ENCODE measurements at regions not wholly inside any gene's neighbourhood (a gene's known extent, or its start where the extent isn't known, plus 50 kb on each side); places are given as distances from the start of the nearest gene placed in this dataset.

DNA sequence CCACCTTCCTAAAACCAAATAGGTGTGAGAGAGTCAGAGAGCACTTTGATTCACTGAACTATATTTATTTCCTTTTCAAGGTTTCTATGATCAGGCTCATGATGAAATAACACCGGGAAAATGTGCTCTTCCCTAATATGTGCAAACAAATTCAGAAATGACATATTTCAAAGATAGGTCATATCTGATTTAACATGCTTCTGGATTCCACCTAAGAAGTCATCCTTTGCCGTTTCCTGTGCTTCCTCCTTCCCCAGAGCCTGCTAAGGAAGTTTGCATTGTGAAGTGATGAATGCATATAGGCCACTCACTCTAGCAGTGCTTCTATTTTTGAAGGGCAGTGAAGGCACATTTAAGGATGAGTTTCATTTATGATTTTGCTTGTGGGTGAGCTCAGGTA is 327.6 kb downstream of the TDRD15 start:
- no peak for DNase-seq

DNA sequence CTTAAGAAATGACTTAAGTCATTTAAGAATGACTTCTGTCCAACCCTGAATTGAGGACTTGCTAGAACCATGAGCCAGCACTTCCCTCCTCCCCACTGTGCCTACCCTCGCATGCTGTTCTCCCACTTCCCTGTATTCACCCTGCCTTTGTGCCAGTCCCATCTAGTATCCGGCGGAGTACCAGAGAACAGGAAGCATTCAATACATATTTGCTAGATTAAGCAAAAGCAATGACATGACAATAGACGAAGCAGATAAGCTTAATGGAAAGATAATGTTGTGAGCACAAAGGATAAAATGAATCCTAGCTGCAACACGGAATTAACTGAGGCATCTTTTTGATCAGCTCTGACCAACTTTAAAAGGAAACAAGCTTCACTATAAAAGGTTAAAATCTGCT is 328.5 kb downstream of the TDRD15 start:
- DNase-seq = no peak

DNA sequence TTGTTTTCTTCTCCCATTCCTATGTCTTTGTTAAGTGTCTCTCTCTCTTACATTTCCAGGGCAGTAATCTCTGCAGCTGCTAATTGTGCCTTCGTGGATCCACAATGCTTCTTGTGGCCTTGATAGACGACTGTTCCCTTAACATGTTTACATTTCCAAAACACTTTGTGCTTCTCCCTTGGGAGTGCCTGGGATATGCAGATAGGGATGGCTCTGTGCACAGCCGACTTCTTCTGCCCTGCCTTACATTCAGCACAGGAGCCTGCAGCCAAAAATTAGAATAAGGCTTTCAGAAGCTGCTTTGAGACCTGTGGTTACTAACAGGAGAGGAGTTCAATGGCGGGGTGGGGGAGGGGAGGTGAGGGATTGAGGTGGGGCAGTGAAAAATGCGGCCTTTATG is 328.9 kb downstream of the TDRD15 start:
- no peak for DNase-seq

DNA sequence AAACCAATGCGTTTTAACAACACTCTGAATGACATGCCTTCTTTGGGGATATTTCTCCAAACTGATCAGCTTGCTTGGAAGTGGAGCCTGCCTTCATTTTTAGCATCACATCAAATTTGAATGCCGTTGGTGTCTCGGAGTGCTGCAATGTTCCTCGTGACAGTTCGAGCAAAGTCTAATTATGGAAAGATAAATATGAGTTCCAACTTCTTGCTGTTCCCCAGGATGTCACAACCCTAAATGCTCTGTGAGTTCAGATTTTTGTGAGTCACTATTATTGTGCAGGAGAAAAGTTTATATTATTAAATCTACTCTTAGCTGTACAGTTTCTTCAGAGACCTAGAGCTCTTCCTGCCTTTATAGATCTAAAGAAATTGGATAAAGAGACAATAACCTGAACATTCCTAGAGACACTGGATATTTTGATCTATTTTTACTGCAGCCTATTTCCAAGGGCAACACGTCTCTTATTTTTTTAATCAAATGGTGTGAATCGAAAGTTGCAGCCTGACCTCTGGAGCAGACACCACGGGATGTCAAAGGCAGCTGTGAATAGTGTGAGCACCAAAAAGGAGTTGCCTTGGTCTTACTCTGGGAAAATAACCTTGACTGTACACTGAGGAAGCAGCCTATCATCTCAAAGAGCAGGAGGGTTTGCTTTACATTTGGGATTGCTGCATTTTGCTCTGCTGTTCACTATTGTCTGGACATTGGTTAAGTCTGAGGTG is 330.1 kb downstream of the TDRD15 start:
- DNase-seq = no peak

DNA sequence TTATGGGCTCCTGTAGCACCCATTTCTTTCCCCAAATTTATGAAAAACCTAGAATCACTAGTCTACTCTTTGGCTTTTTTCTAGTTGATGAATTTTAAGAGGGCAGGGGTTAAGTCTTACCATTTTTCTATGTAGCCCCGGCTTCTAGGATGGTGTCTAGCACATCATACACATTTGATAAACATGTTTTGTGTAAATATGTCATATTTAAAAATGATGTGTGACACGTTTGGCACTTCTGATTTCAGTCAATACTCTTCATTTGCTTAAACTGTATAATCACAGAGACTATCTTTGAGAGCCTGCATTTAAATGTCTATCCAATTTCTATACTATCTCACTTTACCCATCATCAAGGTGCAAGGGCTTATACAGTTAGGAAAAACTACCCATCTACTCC is 331.1 kb downstream of the TDRD15 start:
- no peak for DNase-seq

DNA sequence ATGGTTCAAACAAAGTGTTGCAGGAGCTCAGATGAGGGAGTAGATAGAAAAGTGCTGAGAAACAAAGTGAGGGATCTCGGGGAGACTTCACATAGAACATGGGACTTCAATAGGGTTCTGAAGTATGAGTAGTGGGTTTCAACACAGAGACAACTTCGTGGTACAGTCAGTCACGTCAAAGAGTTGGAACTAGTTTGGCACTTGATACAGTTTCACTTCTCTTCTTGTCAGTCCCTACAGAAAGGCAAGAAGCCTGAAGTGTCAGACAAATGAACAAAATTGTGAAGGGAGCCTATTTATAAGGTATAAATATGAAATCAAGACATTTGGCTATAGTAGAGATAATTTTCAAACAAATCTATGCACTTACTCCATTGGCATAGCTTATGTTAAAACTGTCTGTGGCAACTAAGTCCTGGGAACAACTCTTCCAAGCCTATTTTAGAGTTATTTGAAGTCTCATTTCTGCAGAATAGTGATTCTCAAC is 338.0 kb downstream of the TDRD15 start:
- DNase-seq = no peak

DNA sequence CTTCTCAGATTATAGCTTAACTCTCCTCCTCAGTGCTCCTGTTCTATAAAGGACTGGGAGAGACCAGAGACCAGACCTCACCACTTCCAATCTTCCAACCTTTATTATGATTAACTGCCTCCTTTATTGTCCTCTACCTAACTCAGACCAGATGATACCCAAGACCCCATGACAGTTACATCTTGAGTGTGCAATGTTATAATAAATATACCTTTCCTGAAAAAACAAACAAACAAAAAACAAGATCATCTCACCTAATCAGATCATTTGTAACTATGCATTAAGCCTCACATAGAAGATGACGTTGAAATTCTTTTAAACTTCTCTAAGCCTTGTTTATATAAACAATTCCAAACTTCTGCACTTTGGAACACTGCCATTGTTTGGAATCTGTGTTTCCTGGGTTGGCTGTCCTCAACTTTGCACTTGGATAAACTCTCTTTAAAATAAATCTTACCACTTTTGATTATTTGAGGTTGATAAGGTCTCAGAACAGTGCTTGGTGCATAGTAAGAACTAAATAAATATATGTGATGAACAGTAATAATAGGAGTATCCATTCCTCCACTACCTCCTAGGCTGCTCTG is 342.7 kb downstream of the TDRD15 start:
- DNase-seq = no peak

DNA sequence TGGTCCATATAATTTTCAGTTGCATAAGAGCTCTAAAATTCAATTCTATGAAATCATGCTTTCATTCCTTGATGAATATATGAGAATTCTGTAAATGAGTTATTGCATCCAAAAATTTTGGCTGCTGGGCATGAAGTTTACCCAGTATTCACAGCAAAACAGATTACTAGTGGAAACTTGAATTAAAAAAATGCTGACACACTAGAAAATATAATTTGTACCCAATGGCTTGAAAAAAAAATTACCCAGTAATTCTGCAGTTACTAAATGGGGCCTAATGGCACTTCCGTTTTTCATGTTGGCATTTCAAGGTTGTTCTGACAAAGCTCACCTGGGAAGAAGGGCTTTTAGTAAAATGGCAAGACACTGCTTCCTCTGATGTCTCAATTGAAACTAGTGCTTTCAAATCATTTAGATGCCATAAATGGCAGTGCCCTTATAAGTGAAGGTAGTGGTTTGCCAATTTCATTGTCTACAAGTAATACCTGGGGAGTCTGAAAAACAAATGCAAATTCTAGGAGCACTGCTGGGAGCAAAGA is 343.6 kb downstream of the TDRD15 start:
- no peak for DNase-seq

DNA sequence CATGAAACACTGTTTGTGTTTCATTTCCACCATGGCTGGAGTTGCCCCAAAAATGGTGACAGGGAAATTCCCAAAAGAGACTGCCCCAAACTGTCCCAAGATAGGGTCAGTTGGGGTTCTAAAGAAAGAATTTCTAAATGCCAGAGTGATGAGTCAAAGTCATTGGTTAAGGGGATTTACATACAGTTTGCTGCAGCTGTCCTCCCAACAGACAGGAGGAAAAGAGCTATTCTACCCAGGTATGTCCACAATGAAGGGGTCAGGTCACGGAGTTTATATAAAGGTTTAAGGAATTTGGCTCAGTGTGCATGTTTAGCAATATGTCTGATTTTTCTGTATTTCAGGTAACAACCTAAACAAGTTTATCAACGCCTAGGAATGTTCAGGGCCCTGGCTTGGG is 344.1 kb downstream of the TDRD15 start:
- no peak for DNase-seq

DNA sequence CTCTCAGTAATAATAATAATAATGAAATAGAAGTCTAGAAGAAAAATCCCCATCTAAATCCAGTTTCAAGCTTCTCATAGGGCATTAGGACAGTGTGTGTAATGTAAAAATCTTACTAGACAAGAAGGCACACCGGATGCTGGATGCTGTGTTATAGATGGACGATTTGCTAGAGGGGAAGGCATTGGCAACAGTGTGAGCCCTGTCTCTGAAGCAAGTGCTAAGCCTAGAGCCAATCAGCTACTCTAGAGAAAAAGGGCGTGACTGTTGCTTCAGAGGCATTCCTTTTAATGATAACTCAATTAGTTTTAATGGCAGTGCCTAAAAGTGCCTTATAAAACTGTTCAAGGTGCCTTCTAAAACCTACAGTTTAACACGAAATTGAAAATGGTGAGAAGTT is 344.9 kb downstream of the TDRD15 start:
- no peak for DNase-seq

DNA sequence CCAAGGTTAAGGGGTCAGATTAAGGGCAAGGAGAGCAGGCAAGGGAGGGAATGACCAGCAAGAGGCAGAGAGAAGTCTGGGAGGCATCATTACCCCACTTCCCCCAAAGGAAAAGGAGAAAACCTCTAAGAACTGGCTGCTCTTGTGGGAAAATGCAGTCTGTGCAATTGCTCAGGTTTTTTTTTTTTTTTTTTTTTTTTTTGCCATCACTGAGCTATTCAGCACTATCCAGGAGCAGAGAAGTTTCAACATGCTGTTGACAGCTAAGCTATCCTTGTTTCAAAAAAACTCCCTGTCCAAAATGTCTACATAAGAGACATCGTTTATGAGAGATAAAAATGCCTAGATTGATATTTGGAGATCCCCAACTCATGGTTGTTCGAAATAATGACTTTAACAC is 345.4 kb downstream of the TDRD15 start:
- no peak for DNase-seq

DNA sequence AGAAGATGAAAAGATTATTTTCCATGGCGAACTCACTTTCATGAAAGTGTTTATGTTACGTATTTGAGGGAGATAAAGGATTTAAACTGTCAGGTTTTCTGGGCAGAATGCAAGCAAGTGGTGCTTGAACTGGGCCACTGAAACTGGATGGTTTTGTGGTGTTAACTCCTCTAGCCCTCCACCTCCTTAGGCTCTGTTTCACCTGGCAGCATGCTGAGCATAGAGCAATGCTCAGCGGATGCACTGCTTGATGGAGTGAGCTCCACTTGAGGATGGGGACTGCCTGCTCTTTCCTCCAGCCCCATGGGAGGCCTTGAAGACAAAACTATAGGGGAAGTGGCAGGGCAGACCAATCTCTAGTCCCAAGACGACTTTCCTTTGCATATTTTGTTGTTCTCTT is 345.8 kb downstream of the TDRD15 start:
- no peak for DNase-seq

DNA sequence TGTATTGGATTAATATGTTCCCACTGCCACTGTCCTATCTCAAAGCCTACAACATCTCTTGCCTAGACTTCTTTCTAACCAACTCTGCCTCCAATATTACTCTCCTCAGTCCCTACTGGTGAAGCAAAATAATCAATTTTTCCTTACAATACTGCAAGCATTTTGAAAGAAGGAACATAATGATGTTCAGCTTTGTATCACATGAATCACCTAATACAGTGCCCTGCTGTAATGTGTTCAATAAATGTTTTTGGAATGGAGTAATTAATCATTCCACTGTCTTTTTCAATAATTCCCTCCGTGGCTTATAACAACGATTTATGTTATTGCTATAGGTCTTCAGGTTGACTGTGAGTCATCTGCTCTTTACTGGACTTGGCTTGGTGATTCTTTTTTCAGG is 356.4 kb downstream of the TDRD15 start:
- DNase-seq = no peak

DNA sequence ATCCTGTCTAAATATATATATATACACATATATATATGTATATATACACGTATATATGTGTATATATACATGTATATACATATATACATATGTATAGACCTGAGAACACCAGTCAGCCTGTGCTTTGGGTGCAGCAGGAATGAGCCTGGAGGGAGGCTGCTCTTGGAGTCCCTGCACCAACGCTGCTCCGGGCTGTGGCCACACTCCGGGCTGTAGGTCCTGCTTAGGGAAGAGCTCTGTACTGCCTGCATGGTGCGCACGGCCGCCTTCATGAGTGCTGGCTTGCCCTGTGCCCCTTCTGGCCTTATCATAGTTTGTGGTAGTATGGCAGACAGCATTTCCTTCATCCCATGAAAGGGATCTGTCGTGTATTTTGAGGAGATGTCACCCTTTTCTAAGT is 360.9 kb downstream of the TDRD15 start:
- DNase-seq = no peak

DNA sequence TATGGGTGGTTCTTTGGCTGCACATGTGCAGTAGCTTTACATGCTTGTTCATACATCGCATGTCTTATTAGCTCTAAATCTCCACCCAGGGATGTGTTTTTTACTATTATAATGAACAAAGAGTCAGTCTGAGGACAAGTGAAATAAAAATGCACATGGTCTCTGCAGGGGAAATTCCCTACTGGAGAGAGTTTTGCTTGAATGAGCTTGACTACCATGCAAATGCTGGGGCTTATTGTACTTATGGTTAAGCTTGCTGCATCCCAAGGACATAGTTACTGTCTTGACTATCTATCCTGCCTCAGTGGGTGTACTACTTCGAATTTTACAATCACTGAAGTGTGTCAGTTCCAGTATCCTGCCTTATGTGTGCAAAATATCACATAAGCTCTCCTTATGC is 362.7 kb downstream of the TDRD15 start:
- no peak for DNase-seq

DNA sequence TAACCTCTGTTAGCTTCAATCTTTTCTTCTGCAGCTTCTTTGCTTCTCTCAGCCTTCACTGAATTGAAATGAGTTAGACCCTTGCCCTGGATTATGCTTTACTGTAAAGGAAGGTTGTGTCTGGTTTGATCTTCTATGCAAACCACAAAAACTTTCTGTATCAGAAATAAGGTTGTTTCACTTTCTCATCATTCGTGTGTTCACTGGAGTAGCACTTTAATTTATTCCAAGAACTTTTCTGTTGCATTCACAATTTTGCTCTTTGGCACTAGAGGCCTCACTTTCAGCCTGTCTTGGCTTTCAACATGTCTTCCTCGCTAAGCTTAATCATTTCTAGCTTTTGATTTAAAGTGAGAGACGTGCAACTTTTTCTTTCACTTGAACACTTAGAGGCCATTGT is 365.3 kb downstream of the TDRD15 start:
- DNase-seq = no peak

DNA sequence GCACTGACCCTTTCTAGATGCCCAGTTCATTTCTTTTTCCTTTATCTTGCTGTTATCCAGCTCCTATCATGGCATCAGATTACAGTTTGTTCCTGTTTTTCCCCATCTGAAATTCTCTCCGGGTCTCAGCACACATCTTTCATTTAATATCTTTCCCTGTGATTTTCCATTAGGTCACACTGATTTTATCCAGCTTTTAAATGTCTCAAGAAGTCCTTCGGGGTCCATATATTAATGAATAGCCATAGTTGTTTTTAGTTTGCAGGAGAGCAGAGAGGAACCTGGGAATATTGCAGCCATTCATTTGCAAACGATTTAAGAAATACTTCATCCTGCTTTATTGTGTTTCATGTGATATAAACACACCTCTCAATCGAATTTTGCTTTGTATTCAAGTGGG is 374.2 kb downstream of the TDRD15 start:
- no peak for DNase-seq

DNA sequence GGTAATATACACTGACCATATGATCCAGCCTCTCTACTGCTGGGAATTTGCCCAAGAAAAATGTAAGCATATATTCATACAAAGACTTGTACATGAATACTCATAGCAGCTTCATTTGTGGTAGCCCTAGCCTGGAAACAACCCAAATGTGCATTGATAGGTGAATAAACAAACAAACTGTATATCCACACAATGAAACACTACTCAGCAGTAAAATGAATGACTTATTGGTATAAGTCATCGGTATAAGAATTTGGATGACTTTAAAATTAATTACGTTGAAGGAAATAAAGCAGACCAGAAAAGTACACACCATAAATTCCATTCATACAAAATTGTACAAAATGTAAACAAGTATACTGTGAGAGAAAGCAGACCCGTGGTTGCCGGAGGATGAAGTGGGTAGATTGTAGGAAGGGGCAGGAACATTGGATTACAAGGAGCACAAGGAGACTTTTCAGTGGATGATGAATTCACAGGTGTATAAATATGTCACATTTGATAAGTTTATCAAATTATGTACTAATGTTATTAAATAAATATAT is 376.7 kb downstream of the TDRD15 start:
- no peak for DNase-seq

DNA sequence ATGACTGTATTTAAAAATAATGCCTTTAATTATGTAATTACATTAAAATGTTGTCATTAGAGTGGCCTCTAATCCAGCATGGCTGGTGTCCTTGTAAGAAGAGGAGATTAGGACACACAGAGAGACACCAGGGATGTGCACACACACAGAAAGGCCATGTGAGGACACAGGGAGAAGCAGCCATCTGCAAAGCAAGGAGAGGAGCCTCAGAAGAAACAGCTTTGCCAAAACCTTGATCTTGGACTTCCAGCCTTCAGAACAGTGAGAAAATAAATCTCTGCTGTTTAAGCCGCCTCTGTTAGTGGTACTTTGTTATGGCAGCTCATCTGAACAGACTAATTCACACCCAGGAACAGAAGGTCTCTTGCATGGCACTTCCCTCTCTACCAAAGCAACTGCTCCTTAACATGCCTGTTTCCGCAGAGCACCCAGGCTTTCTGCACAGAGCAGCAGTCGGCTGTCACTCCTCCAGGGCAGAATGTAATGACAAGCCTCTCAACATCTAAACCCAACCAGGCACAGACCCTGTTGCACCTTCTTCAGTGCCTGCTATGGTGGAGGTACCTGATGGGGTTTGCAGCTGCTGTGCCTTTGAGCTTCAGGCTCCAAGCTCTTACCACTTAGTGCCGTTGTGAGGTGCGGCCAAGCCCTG is 377.7 kb downstream of the TDRD15 start:
- no peak for DNase-seq

DNA sequence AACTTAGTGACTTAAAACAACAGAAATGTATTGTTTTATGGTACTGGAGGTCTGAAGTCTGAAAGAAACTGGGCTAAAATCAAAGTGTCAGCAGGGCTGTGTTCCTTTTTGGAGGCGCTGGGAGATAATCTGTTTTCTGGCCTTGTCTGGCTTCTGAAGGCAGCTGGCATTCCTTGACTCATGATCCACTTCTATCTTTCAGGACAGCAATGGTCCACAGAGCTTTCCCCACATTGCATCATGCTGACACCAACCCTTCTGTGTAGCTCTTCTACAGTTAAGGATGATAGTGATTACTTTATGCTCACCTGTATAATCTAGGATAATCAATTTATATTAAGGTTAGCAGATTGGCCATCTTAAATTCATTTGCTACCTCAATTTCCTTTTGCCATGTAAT is 392.1 kb downstream of the TDRD15 start:
- DNase-seq = no peak

DNA sequence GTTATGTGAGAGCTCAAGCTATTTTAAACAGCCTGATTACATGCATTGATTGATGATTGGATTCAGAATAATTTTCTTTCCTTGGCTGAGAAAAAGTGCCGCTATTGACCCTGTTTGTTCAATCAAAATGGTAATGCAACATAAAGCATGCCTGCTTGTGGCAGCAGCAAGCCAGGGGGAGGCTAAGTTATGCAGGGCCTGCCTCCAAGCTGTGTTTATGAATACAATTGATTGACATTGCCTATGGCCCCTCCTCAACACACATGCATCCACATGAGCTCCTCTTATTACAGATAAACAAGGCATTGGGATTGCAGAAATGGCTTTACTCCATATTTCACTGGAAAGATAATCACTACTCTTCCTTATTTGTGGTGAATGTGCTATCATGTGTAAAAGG is 395.6 kb downstream of the TDRD15 start:
- DNase-seq = no peak

DNA sequence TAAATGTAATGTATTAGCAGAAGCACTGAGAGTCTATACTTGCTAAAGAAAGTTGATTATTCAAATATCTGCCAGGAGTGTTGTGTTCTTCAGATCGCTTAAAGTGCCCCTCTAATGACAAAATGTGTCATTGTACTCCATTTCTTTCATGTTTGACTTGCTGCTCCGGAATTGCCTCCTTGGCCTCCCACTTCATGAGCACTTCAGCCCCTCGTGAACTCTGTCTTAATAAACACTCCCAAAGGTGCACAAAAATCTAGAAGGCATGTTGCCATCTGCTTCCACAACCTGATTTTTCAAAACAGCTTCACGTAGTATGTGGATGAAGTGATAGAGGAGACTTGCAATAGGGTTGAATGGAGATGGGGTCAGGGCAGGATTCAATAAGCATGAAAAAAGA is 396.1 kb downstream of the TDRD15 start:
- DNase-seq = no peak

DNA sequence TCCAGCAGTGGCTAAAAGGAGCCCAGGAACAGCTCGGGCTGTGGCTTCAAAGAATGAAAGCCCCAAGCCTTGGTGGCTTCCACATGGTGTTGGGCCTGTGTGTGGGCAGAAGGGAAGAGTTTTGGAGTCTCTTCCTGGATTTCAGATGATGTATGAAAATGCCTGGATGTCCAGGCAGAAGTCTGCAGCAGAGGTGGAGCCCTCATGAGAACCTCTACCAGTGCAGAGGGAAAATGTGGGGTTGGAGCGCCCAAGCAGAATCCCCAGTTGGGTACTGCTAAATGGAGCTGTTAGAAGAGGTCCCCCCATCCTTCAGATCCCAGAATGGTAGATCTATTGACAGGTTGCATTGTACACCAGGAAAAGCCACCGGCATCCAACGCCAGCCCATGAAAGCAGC is 412.1 kb downstream of the TDRD15 start:
- no peak for DNase-seq

DNA sequence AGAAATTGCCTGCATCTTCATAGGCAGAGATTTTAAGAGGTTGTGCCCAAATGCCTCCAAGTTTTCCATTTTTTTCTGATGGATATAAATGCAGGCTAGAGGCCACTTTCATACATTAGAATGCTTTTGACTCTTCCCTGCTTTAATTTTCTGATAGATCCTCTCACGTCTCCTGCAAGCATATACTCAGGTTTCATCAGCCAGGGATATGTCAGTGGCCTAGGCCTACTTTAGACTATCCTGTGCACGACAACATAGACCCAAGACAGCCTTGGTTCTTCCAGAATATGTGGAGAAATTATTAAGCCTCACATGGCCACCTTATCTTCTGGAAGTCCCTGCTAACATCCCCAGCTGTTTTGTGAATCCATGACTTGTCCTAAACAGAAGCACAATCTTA is 415.9 kb downstream of the TDRD15 start:
- DNase-seq = no peak
